HG03103 (cell line): ENCODE measurements at regions not wholly inside any gene's neighbourhood (a gene's known extent, or its start where the extent isn't known, plus 50 kb on each side); places are given as distances from the start of the nearest gene placed in this dataset.

Experiments used
- ATAC-seq: cut with Tn5 transposase; IDR thresholded peaks from one replicate; pipeline ENCODE4 v1.9.1; 2021; ENCODE audit warnings: low read depth; ENCODE audit not compliant: unreplicated experiment

- no peak for ATAC-seq
These were observed 218.7 kb downstream of the SPATA18 start for GRCh38 chr4:52269761-52270160.

- ATAC-seq, result no peak
These were observed 222.8 kb downstream of the SPATA18 start for GRCh38 chr4:52273885-52274284.

- no peak for ATAC-seq
These were observed 237.2 kb downstream of the SPATA18 start for GRCh38 chr4:52288212-52288855.

- no peak for ATAC-seq
These were observed 239.4 kb downstream of the SPATA18 start for GRCh38 chr4:52290466-52290865.

GRCh38 chr4:52292245-52292644 is 241.1 kb downstream of the SPATA18 start:
- no peak for ATAC-seq

- no peak for ATAC-seq
These were observed 245.2 kb downstream of the SPATA18 start for GRCh38 chr4:52296341-52296740.

- ATAC-seq, result no peak
These were observed 247.3 kb downstream of the SPATA18 start for GRCh38 chr4:52298444-52298843.

GRCh38 chr4:52299120-52299519 is 248.0 kb downstream of the SPATA18 start:
- no peak for ATAC-seq

GRCh38 chr4:52311464-52312125 is 260.5 kb downstream of the SPATA18 start:
- ATAC-seq, result no peak

GRCh38 chr4:52312722-52313121 is 261.6 kb downstream of the SPATA18 start:
- ATAC-seq, result no peak

- no peak for ATAC-seq
These were observed 266.3 kb downstream of the SPATA18 start for GRCh38 chr4:52317361-52317879.

- ATAC-seq, result no peak
These were observed 266.9 kb downstream of the SPATA18 start for GRCh38 chr4:52317981-52318380.

GRCh38 chr4:52329894-52330293 is 278.8 kb downstream of the SPATA18 start:
- ATAC-seq, result no peak

GRCh38 chr4:52343595-52343994 is 292.5 kb downstream of the SPATA18 start:
- ATAC-seq, result no peak

- ATAC-seq, result no peak
These were observed 299.8 kb downstream of the SPATA18 start for GRCh38 chr4:52350926-52351325.

GRCh38 chr4:52358366-52358765 is 300.7 kb downstream of the USP46 start:
- ATAC-seq, result no peak

- no peak for ATAC-seq
These were observed 300.2 kb downstream of the USP46 start for GRCh38 chr4:52358883-52359321.

- ATAC-seq, result no peak
These were observed 292.9 kb downstream of the USP46 start for GRCh38 chr4:52366191-52366590.

- ATAC-seq, result no peak
These were observed 292.5 kb downstream of the USP46 start for GRCh38 chr4:52366621-52367020.

- ATAC-seq, result no peak
These were observed 291.7 kb downstream of the USP46 start for GRCh38 chr4:52367282-52367830.

GRCh38 chr4:52368895-52369294 is 290.2 kb downstream of the USP46 start:
- ATAC-seq, result no peak

GRCh38 chr4:52369649-52370048 is 289.5 kb downstream of the USP46 start:
- ATAC-seq, result no peak
